Dendritic cell treated with granulocyte-macrophage colony-stimulating factor and Interleukin-4, amounts not matched to agents 40 ng/mL and 50 ng/mL, for 4 days (primary cell): ENCODE measurements at regions not wholly inside any gene's neighbourhood (a gene's known extent, or its start where the extent isn't known, plus 50 kb on each side); places are given as distances from the start of the nearest gene placed in this dataset.

Experiments used
- H3K27ac Mint-ChIP-seq: one replicate; pipeline ENCODE4 v1.8.0; 2022; ENCODE audit warnings: mild to moderate bottlenecking, mixed read lengths
- H3K27me3 Mint-ChIP-seq: one replicate; pipeline ENCODE4 v1.8.0; 2022; ENCODE audit warnings: mild to moderate bottlenecking, mixed read lengths
- H3K36me3 Mint-ChIP-seq: one replicate; pipeline ENCODE4 v1.8.0; 2022; ENCODE audit warnings: low read depth, mixed read lengths
- H3K4me1 Mint-ChIP-seq: one replicate; pipeline ENCODE4 v1.8.0; 2022; ENCODE audit warnings: low read depth, mixed read lengths
- H3K4me3 Mint-ChIP-seq: one replicate; pipeline ENCODE4 v1.8.0; 2022; ENCODE audit warnings: mild to moderate bottlenecking, moderate library complexity, mixed read lengths
- H3K9me3 Mint-ChIP-seq: one replicate; pipeline ENCODE4 v1.8.0; 2022; ENCODE audit warnings: mixed read lengths
- intact Hi-C: fragments of 100-400 bp; cut with micrococcal nuclease; formaldehyde crosslinking; loops from one replicate; pipeline ENCODE4 v1.15.0; 2022

GRCh38 chr4:80133240-80133783, 60.3 kb upstream of the ANTXR2 start:
- H3K27me3 Mint-ChIP-seq = no peaks in the 10 kb centered on the region
- no peaks in the 10 kb centered on the region for H3K36me3 Mint-ChIP-seq
- no peaks in the 10 kb centered on the region for H3K9me3 Mint-ChIP-seq

DNA sequence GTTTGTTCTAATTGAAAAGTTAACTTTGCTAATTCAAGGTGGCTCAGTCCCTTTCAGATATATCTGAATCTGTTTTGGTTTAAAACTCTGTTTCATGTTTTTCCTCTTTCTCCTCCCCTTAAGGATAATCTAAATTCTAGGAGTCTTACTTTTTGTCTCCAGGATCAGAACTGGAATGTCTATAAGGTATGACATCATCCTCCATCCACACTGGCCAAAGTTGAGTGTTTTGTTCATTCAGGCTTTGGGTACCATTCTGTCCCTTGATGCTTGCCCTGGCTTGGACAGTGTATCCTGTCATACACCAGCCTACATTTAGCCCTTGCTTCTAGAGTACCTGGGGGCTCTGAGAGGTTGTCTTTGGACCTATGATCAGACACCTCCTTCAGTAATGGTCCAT, 56.8 kb upstream of the ANTXR2 start:
- Mint-ChIP-seq H3K9me3 (no peaks in the 10 kb centered on the region), H3K27ac (no peak overlapping the region), H3K4me3 (no peak overlapping the region), H3K36me3 (no peaks in the 10 kb centered on the region), H3K4me1 (peaks cover 13% of the 10 kb centered on the region), H3K27me3 (no peaks in the 10 kb centered on the region)
- intact Hi-C loops = loop anchor here (5.0 kb wide), 1 partner anchor 53 kb away; no protein-coding TSS in a partner anchor

More at GRCh38 chr4:80133240-80133783, 60.3 kb upstream of the ANTXR2 start:
- Mint-ChIP-seq H3K27ac (no peak overlapping the region), H3K4me3 (no peak overlapping the region), H3K4me1 (peaks cover under 1% of the 10 kb centered on the region)
- intact Hi-C loops = no loop called here

- intact Hi-C loops = loop anchor here (5.0 kb wide), 1 partner anchor 53 kb away; no protein-coding TSS in a partner anchor
- Mint-ChIP-seq H3K4me1 (peaks cover 13% of the 10 kb centered on the region), H3K27ac (no peak overlapping the region), H3K27me3 (no peaks in the 10 kb centered on the region), H3K9me3 (no peaks in the 10 kb centered on the region), H3K36me3 (no peaks in the 10 kb centered on the region), H3K4me3 (no peak overlapping the region)
Observed at GRCh38 chr4:80128941-80129340, 55.9 kb upstream of the ANTXR2 start.

DNA sequence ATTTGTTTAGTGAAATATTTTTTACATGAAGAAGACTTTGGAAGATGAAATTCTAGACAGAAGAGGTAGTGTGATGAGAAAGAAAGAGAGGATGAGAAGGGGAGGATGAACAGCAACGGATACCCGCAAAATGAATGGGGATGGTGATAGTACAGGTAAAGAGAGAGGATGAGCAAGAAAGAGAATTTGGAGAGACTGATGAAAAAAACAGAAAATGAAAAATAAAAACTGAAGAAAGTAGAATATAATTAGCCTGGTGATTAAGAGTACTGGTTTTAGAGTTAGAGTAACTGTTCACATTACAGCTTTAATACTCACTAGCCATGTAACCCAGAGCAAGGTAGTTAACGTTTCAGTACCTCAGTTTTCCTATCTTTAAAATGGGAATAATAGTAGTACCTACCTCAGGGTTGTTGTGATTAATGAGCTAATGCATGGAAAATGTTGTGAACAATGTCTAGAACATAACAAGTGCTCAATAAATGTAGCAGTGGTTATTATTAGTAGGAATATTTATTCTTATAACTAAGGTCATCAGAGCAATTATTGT, 54.9 kb upstream of the ANTXR2 start:
- peaks cover 13% of the 10 kb centered on the region for H3K4me1 Mint-ChIP-seq
- H3K36me3 Mint-ChIP-seq = no peaks in the 10 kb centered on the region
- no peaks in the 10 kb centered on the region for H3K27me3 Mint-ChIP-seq
- no peak overlapping the region for H3K4me3 Mint-ChIP-seq
- H3K9me3 Mint-ChIP-seq = no peaks in the 10 kb centered on the region
- intact Hi-C loops = loop anchor here (5.0 kb wide), 1 partner anchor 54 kb away; no protein-coding TSS in a partner anchor
- H3K27ac Mint-ChIP-seq = no peak overlapping the region

DNA sequence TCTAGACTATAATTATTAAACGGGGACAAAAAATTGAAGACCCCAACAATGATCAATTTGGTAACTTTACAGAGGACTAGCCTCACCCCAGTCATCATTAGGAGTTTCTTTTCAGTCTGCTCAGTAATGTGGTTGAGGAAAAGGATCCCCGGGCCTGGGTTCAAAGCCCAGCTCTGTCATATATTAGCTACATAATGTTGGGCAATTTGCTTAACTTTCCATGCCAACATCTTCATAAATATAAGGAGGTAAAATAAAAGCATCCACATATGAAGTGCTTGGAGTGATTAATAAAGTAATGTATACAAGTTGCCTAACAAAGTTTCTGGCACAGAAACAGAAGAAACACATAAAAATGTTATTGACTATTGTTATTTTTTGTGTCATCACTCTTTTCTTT, 53.4 kb upstream of the ANTXR2 start:
- H3K27ac Mint-ChIP-seq = no peak overlapping the region
- intact Hi-C loops = loop anchor here (5.0 kb wide), 1 partner anchor 56 kb away; no protein-coding TSS in a partner anchor
- H3K4me3 Mint-ChIP-seq = no peak overlapping the region
- H3K4me1 Mint-ChIP-seq = peaks cover 13% of the 10 kb centered on the region
- H3K36me3 Mint-ChIP-seq = no peaks in the 10 kb centered on the region
- no peaks in the 10 kb centered on the region for H3K9me3 Mint-ChIP-seq
- no peaks in the 10 kb centered on the region for H3K27me3 Mint-ChIP-seq

DNA sequence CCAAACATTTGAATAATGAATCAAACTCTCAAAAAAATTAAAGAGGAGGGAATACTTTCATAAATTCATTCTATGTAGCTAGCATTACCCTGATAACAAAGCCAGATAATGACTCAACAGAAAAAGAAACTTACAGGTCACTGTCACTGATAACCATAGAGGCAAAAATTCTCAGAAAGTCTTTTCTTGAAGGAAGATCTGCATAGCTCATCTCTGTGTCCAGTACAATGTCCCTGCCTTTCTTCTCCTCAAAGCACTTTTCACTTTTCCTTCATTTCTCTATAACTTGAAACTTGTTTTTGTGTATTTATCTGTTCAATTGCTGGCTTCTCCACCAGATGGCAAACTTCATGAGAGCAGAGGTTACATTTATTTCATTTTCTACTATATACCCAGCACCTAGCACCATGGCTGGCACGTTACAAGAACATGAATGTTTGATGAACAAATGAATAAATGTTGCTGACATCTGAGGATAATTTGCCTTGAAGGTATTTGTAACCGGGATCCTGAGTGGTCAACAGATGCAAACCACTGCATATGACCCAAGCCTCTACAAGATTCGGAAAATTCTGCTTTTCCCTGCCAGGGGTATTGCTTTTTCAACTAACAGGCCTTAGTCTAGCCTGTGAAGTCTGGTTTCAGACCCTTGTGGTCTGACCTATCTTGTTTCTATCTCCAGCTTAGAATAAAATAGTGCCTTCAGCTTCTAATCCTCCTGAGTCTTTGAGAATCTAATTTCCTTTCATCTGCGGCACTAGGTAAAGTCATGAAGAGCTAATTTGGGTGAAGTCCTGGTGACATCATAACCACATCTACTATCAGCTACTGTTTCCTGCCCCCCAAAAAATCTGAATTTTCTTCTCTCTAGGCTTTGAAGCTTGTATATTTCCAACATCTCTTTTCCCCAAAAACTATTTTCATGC, 52.5 kb upstream of the ANTXR2 start:
- Mint-ChIP-seq H3K27ac (no peak overlapping the region), H3K4me3 (no peak overlapping the region), H3K27me3 (no peaks in the 10 kb centered on the region), H3K4me1 (peaks cover 13% of the 10 kb centered on the region), H3K36me3 (no peaks in the 10 kb centered on the region), H3K9me3 (no peaks in the 10 kb centered on the region)
- intact Hi-C loops = loop anchor here (5.0 kb wide), 1 partner anchor 57 kb away; no protein-coding TSS in a partner anchor

- no peaks in the 10 kb centered on the region for H3K27me3 Mint-ChIP-seq
- no peak overlapping the region for H3K27ac Mint-ChIP-seq
- H3K9me3 Mint-ChIP-seq = no peaks in the 10 kb centered on the region
- no peak overlapping the region for H3K4me3 Mint-ChIP-seq
- H3K36me3 Mint-ChIP-seq = no peaks in the 10 kb centered on the region
- intact Hi-C loops = loop anchor here (5.0 kb wide), 1 partner anchor 58 kb away; no protein-coding TSS in a partner anchor
- H3K4me1 Mint-ChIP-seq = peaks cover 13% of the 10 kb centered on the region
Observed at GRCh38 chr4:80124246-80125211, 51.5 kb upstream of the ANTXR2 start.
